ENCODE measurements at regions not wholly inside any gene's neighbourhood (a gene's known extent, or its start where the extent isn't known, plus 50 kb on each side); places are given as distances from the start of the nearest gene placed in this dataset.

DNA sequence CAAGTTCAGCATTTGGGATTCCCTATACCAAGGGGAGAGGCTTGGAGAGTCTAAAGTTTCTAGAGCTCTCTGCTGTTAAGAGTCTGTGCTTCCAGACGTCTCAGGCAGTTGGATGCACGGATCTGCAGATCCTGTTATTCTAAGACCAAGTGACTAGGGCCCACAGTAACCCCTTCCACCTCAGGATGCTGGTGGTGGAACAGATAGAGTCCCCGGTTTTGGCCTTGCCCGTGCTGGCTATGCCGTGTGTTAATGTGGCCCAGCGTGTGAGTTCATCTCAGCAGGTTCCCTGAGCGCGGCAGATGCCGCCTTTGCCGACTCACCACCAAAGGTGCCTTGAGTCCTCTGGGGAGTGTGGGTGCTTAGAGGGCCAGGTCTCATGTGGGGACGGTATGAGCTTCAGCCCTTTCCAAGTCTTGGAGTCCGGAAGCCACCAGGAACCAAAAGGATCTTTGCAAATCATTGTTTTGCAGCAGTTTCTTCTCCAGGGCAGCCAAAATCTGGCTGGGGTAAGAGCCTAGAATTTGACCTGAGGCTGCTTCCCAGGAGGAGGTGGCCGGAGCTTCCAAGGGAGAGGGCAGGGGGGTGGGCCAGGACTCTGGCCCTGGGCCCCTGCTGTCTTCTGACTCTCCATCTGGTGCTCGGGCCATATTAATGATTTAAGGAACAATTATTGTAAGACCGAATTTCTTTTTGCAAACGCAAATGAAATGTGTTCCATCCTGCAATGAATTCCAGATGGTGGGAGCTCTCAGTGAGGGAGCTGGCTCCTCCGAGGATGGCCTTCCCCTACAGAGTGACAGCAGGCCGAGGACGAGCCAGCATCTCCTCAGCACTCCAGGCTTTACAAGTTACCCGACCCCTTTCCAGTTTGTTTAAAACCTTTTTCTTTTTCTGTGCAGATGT lies 205.7 kb downstream of the FOXD2 start:
- no peak overlapping the region for H3K27ac ChIP-seq (ENCODE audit: low read length)
- Mint-ChIP-seq H3K27me3 (ENCODE audit: low read depth in 2 of 2) (peaks cover 16 to 19% of the 10 kb centered on the region in 2 donors), H3K36me3 (no peaks in the 10 kb centered on the region), H3K4me1 (no peaks in the 10 kb centered on the region), H3K4me3 (no peak overlapping the region), H3K9me3 (no peaks in the 10 kb centered on the region), H3K27ac (no peak overlapping the region)
- H3K9me3 ChIP-seq (ENCODE audit: control insufficient read depth, insufficient read depth, low read length): no peaks in the 10 kb centered on the region
- TF ChIP-seq, protein P1, sequence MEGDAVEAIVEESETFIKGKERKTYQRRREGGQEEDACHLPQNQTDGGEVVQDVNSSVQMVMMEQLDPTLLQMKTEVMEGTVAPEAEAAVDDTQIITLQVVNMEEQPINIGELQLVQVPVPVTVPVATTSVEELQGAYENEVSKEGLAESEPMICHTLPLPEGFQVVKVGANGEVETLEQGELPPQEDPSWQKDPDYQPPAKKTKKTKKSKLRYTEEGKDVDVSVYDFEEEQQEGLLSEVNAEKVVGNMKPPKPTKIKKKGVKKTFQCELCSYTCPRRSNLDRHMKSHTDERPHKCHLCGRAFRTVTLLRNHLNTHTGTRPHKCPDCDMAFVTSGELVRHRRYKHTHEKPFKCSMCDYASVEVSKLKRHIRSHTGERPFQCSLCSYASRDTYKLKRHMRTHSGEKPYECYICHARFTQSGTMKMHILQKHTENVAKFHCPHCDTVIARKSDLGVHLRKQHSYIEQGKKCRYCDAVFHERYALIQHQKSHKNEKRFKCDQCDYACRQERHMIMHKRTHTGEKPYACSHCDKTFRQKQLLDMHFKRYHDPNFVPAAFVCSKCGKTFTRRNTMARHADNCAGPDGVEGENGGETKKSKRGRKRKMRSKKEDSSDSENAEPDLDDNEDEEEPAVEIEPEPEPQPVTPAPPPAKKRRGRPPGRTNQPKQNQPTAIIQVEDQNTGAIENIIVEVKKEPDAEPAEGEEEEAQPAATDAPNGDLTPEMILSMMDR (IDR thresholded peaks at IDR 0.05): no peak
- intact Hi-C loops (cut with micrococcal nuclease): no loop called here
- no peaks in the 10 kb centered on the region for H3K4me1 ChIP-seq (ENCODE audit: control insufficient read depth, insufficient read depth, low read length)
- no peaks in the 10 kb centered on the region for H3K36me3 ChIP-seq (ENCODE audit: control insufficient read depth, insufficient read depth, low read length)
- DNase-seq (no peak), ATAC-seq (no peak)
- no peaks in the 10 kb centered on the region for H3K27me3 ChIP-seq (ENCODE audit: control insufficient read depth, insufficient read depth, low read length)
- 85% methylated on average over 20 of the region's 20 CpGs for WGBS (ENCODE audit: insufficient coverage)
- no peak overlapping the region for H3K4me3 ChIP-seq (ENCODE audit: low read length)

GRCh38 chr1:47644212-47644573 lies 206.3 kb downstream of the FOXD2 start:
- 73% methylated on average over 5 of the region's 5 CpGs for WGBS (ENCODE audit: insufficient coverage)
- TF ChIP-seq, protein P1 (IDR thresholded peaks at IDR 0.05): no peak
- H3K36me3 Mint-ChIP-seq: no peaks in the 10 kb centered on the region
- H3K9me3 Mint-ChIP-seq: no peaks in the 10 kb centered on the region
- H3K27ac Mint-ChIP-seq: no peak overlapping the region
- H3K4me3 Mint-ChIP-seq: no peak overlapping the region
- no peak for DNase-seq
- H3K4me1 Mint-ChIP-seq: no peaks in the 10 kb centered on the region
- intact Hi-C loops (cut with micrococcal nuclease): no loop called here
- no peaks in the 10 kb centered on the region for H3K4me1 ChIP-seq (ENCODE audit: control insufficient read depth, insufficient read depth, low read length)
- no peak overlapping the region for H3K27ac ChIP-seq (ENCODE audit: low read length)
- no peak overlapping the region for H3K4me3 ChIP-seq (ENCODE audit: low read length)
- peaks cover 16 to 19% of the 10 kb centered on the region in 2 donors for H3K27me3 Mint-ChIP-seq (ENCODE audit: low read depth in 2 of 2)
- no peaks in the 10 kb centered on the region for H3K36me3 ChIP-seq (ENCODE audit: control insufficient read depth, insufficient read depth, low read length)
- H3K9me3 ChIP-seq (ENCODE audit: control insufficient read depth, insufficient read depth, low read length): no peaks in the 10 kb centered on the region
- no peak for ATAC-seq
- no peaks in the 10 kb centered on the region for H3K27me3 ChIP-seq (ENCODE audit: control insufficient read depth, insufficient read depth, low read length)

DNA sequence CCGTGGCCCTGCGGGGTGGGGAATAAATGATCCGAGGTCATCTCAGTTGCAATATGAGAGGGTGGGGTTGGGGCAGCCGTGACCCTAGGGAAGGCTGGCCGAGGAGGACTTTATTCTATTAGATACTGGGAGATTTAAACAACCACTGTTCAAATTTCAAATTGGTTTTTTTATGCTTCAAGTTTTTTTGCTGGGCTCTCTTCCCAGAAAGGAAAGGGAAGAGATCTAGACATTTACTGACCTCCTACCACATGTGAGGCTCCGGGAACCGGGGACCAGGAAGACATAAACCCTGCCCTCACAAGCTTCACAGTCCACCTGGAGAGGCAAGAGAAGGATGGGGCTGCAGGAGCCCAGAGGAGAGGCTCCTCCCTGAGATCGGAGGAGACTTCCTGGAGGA lies 207.3 kb downstream of the FOXD2 start:
- intact Hi-C loops (cut with micrococcal nuclease): no loop called here
- no peaks in the 10 kb centered on the region for H3K36me3 ChIP-seq (ENCODE audit: control insufficient read depth, insufficient read depth, low read length)
- ATAC-seq (no peak), DNase-seq (no peak)
- H3K27me3 ChIP-seq (ENCODE audit: control insufficient read depth, insufficient read depth, low read length): no peaks in the 10 kb centered on the region
- no peaks in the 10 kb centered on the region for H3K4me1 Mint-ChIP-seq
- peaks cover 10 to 19% of the 10 kb centered on the region in 2 donors for H3K27me3 Mint-ChIP-seq (ENCODE audit: low read depth in 2 of 2)
- no peak overlapping the region for H3K4me3 ChIP-seq (ENCODE audit: low read length)
- no peak overlapping the region for H3K27ac ChIP-seq (ENCODE audit: low read length)
- no peaks in the 10 kb centered on the region for H3K9me3 ChIP-seq (ENCODE audit: control insufficient read depth, insufficient read depth, low read length)
- WGBS (ENCODE audit: insufficient coverage): 76% methylated on average over 7 of the region's 8 CpGs
- H3K4me3 Mint-ChIP-seq: no peak overlapping the region
- H3K36me3 Mint-ChIP-seq: no peaks in the 10 kb centered on the region
- TF ChIP-seq, protein P1 (IDR thresholded peaks at IDR 0.05): no peak
- no peak overlapping the region for H3K27ac Mint-ChIP-seq
- H3K4me1 ChIP-seq (ENCODE audit: control insufficient read depth, insufficient read depth, low read length): no peaks in the 10 kb centered on the region
- no peaks in the 10 kb centered on the region for H3K9me3 Mint-ChIP-seq

DNA sequence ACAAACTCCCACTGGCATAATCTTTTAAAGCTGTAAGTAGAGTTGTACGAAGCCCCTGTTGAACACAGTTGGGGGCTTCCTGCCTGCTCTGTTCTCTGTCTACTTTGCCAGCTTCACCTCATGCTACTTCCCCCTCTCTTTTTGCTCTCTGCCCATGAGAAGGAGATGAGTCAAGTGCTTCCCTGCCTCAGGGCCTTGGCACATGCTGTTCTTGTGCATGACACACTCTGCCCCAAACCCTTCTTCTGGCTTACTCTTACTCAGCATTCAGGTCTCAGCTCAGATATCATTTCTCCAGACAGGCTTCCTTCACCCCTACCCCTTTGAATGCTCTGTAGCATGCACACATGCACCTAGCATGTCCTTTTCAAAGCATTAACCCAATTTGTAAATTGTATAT lies 208.8 kb downstream of the FOXD2 start:
- Histone ChIP-seq H3K4me3 (ENCODE audit: low read length) (no peak overlapping the region), H3K9me3 (ENCODE audit: control insufficient read depth, insufficient read depth, low read length) (no peaks in the 10 kb centered on the region), H3K27me3 (ENCODE audit: control insufficient read depth, insufficient read depth, low read length) (no peaks in the 10 kb centered on the region), H3K27ac (ENCODE audit: low read length) (no peak overlapping the region), H3K36me3 (ENCODE audit: control insufficient read depth, insufficient read depth, low read length) (no peaks in the 10 kb centered on the region), H3K4me1 (ENCODE audit: control insufficient read depth, insufficient read depth, low read length) (no peaks in the 10 kb centered on the region)
- H3K4me3 Mint-ChIP-seq: no peak overlapping the region
- ATAC-seq (no peak), DNase-seq (no peak)
- H3K27me3 Mint-ChIP-seq (ENCODE audit: low read depth in 2 of 2): peaks cover 9 to 19% of the 10 kb centered on the region in 2 donors
- intact Hi-C loops (cut with micrococcal nuclease): no loop called here
- no peaks in the 10 kb centered on the region for H3K4me1 Mint-ChIP-seq
- no peaks in the 10 kb centered on the region for H3K36me3 Mint-ChIP-seq
- 94% methylated on average over 1 of the region's 1 CpG for WGBS (ENCODE audit: insufficient coverage)
- H3K9me3 Mint-ChIP-seq: no peaks in the 10 kb centered on the region
- no peak overlapping the region for H3K27ac Mint-ChIP-seq
- TF ChIP-seq, protein P1 (IDR thresholded peaks at IDR 0.05): no peak
